ENCODE measurements at regions not wholly inside any gene's neighbourhood (a gene's known extent, or its start where the extent isn't known, plus 50 kb on each side); places are given as distances from the start of the nearest gene placed in this dataset.

DNA sequence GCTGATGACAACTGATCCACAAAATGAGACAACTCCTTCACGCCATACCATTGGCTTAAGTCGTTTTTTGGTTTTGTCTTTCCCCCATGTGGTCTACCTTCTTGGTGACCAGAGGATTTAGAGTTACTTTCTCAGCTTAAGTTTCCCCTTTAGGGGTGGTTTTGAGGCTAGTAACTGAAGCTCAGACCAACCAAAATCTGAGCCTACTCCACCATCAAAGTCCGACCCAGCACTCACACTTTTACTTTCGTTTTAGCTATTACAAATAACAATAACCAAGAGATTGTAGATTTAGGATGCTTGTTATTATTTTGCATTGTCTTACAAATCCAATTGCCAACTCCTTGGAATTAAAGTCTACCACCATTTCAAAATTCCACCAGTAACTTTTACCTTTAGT lies 130.6 kb upstream of the MDM1 start:
- no peak for TF ChIP-seq CTCF (IDR thresholded peaks at IDR 0.05)
- no peak for TF ChIP-seq POLR2AphosphoS5 (IDR thresholded peaks at IDR 0.05)
- no peak for TF ChIP-seq EP300 (IDR thresholded peaks at IDR 0.05)
